ENCODE measurements at regions not wholly inside any gene's neighbourhood (a gene's known extent, or its start where the extent isn't known, plus 50 kb on each side); places are given as distances from the start of the nearest gene placed in this dataset.

DNA sequence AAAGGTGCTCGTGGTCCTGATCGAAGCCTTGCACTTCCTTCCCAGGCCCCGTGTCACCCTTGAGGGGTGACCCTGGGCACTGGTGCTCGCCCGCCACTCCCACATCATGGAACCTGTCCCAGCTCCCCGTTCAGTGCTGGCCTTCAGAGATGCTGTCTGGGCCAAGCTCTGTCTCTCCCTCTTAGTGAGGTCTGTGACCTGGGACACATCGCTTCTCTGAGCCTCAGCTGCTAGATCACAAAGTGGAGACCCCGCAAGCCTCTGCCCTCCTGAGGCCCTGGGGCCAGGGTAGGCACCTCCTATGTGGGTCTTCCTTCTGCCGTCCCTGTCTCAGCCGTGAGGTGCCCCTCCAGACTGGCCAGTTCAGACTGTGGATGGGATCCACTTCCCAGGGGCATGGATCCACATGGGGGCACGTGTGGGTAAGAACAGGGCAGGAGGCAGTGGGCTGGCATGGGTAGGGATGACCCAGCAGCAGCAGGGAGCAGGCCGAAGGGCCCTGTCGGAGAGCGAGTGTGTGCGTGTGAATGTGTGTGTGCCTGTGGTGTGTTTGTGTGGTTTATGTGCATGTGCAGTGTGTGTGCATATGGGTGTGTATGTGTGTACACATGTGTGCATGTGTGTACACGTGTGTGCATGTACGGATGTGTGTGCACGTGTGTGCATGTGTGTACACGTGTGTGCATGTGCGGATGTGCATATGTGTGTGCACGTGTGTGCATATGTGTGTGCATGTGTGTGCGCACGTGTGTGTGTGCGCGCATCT, 1073.7 kb downstream of the BRD1 start:
- DNase-seq: no peak

DNA sequence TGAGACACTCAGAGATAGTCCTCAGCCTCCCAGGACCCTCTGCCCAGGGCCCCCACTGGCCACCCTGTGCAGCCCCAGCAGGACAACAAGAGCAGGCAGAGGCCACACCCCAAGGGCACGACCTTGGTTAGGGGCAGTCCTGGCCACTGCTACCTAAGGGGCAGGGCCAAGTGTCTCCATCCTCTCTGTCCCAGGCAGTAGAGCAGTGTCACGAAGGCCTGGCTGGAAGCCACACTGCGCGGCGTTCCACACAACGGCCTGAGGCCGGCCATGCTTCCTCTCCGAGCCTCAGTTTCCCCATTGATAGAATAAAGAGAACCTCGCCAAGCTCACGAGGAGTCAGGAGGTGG, 1074.3 kb downstream of the BRD1 start:
- no peak for DNase-seq

DNA sequence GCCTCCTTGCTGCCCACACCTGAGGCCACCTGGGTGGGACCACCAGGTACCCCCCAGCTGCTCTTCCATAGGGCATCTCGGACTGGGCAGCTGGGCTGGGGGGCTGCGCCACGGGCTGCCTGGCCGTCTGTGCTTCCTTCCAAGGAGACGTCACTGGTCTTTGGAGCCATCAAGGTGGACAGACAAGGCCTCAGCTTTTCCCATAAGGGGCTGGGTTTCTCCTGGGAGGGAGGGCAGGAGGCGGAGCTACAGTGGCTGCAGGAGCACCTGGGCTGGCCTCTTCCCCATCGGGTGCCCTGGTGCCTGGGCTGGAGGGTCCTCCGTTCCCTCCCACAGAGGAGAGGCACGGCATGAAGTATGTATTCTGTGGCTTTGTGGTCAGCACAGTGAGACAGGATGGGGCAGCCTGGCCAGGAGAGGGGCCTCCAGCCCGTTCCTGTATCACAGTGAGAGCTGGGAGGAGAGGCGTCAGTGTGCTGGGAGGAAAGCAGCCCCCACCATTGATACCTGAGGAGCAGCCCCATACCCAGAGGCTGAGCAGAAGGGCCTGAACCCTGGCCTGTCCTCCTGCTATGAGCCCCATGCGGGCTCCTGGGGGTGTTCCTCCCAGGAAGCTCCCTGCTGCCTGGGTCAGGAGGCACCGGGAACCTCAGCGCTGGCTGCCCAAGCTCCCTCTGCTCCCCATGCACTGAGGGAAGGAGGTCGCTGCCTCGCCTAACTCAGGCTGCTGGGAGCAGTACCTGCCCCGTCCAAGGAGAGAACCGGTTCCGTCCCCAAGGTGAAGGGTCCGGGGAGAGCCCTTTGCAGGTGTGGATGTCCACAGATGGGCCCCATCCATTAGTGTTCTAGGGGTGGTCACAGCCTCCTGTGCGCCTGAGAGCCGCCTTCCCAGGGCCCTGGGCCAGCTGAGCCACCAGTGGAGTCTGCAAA, 1075.0 kb downstream of the BRD1 start:
- DNase-seq: no peak

DNA sequence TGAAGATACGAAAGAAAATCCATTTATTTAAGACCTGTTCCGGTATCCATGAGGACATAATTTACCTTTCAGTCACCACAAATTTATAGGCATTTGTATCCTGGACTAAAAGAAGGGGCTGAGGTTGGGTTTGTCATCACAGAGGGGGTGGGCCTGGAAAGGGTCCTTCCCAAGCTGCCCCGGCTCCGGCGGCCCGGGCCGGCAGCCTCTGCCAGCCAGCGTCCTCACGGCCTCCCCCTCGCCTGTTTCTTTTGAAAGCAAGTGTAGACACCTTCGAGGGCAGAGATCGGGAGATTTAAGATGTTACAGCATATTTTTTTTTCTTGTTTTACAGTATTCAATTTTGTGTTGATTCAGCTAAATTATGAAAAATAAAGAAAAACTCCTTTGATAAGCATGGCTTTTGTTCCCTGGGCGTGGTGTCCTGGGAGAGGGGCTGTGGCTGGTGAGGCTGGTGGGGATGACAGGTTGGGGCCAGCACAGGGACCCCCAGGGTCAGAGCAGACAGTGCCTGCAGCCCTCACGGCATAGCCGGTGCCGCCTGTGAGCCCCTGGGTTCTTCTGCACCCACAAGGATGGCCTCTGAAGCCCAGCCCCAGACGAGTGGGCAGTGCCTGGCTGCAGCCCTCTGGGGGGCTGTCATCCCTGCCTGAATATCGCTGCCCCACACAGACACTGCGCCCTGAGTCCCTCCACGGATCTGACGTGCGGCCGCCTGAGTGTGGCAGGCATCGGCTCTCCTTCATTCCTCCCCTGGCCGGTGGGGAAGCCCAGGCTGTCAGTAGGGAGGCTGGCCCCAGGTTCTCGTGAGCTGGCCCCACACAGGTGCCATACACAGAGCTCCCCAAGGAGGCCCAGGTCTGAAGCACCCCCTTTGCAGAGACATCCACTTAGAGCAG, 1075.9 kb downstream of the BRD1 start:
- no peak for DNase-seq

DNA sequence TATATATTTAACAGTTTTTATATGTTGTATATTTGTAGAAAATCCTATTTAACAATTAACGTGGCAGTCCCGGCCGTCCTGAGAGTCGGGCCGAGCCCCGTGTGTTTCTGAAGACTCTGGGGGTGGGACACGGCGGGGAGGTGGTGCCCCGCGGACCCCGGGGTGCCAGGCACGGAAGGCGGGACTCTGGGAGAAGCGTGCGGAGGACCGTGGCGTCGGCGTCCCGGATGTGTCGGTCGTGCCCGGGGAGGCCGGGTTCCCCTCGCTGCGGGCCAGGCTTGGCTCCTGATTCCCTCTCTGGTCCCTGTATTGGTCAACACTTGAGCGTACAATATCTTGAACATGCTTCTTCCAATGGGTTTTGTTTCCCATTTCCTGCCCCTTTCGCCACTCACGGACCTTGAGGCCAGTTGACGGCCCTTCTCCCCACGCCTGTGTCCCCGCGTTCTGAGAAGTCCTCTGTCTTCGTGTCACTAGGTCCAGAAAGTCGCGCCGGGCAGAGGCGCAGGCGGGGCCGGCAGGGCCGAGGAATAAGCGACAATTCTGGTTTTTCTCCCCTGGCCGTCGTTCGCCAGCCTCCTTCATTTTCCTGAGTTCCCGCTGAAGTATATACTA, 1076.7 kb downstream of the BRD1 start:
- no peak for DNase-seq

DNA sequence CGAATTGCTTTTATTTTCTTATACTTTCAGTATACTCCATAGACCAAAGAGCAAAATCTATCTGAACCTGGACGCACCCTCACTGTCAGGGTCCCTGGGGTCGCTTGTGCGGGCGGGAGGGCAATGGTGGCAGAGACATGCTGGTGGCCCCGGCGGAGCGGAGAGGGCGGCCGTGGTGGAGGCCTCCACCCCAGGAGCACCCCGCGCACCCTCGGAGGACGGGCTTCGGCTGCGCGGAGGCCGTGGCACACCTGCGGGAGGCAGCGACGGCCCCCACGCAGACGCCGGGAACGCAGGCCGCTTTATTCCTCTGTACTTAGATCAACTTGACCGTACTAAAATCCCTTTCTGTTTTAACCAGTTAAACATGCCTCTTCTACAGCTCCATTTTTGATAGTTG, 1077.4 kb downstream of the BRD1 start:
- no peak for DNase-seq

DNA sequence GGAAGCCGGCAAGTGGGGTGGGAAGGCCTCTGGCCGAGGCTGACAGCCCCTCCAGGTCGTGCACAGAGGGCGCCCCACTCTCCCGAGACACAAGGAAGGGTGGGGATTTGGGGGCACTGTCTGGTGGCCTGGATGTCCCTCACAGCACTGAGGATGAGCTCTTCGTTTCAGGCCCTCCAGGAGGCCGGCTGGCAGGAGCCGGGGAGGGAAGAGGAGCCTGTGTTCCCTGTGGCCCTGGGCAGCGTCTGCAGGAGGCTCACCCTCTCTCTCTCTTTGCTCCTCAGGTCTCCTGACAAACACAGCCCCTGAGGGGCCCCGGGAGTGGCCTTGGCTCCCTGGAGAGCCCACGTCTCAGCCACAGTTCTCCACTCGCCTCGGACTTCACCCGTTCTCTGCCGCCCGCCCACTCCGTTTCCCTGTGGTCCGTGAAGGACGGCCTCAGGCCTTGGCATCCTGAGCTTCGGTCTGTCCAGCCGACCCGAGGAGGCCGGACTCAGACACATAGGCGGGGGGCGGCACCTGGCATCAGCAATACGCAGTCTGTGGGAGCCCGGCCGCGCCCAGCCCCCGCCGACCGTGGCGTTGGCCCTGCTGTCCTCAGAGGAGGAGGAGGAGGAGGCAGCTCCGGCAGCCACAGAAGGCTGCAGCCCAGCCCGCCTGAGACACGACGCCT, 1078.0 kb downstream of the BRD1 start:
- no peak for DNase-seq

GRCh38 chr22:48748860-48749554, 1078.7 kb downstream of the BRD1 start:
- DNase-seq: no peak

GRCh38 chr22:48748113-48748859, 1079.4 kb downstream of the BRD1 start:
- DNase-seq: no peak

GRCh38 chr22:48746789-48747425, 1080.8 kb downstream of the BRD1 start:
- DNase-seq: no peak

GRCh38 chr22:48745842-48746788, 1081.6 kb downstream of the BRD1 start:
- DNase-seq: no peak

DNA sequence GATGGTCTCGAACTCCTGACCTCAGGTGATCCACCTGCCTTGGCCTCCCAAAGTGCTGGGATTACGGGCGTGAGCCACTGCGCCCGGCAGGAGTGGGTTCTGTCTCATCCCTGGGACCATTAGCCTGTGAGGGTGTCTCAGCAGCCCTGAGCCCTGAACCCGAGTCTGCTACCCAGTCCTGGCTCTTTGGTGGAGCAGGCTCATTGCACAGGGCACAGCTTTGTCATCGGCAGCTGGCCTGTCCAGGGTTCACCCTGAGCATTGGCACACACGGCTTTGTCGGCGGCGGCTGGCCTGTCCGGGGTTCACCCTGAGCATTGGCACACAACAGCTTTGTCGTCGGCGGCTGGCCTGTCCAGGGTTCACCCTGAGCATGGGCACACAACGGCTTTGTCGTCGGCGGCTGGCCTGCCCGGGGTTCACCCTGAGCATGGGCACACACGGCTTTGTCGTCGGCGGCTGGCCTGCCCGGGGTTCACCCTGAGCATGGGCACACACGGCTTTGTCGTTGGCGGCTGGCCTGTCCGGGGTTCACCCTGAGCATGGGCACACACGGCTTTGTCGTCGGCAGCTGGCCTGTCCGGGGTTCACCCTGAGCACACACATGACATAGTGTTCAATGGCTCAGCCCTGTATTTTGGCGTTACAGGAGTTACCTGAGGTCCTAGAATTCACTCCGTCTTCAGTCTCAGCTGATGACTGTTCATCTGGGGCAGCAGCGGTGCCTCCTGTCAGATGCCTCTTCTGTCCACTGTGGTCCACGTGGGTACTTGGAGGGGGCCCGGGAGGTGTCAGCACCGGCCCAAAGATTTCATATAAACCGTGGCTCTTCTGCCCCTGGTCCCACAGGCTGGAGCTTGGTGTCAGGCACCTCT, 1082.5 kb downstream of the BRD1 start:
- no peak for DNase-seq

DNA sequence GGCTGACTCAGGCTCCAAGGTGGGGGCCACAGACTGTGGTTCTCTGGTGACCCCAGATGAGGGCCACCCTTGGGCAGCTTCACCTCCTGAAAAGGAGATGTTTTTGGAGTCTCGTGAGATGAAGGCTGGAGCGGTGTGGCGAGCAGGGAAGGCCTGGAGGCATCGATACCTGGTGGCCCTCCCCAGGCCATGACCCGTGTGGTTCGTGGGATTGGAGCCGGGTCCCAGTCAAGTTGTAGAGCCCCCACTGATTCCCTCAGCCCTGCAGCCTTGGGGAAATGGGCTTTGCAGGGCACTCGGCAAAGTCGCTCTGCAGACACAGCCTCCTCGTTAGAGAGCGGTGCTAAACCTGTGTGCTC, 1083.4 kb downstream of the BRD1 start:
- no peak for DNase-seq

GRCh38 chr22:48743601-48744282, 1083.9 kb downstream of the BRD1 start:
- no peak for DNase-seq

GRCh38 chr22:48742556-48743343, 1084.9 kb downstream of the BRD1 start:
- no peak for DNase-seq

DNA sequence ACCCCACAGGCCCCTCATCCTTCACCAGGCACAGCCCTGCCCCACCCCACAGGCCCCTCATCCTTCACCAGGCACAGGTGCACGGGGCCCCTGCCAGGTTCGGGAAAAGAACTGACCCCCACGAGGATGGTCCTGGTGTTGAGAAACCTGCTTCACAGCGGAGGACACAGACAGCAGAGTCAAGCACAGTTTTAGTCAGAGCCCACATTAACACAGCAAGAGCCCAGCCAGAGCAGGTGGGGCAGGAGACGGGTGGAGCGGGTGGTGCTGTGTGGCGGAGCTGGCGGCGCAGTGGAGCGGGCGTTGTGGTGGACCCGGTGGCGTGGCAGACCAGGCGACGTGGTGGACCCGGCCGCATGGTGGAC, 1085.5 kb downstream of the BRD1 start:
- no peak for DNase-seq

- DNase-seq: no peak
Measured at GRCh38 chr22:48741540-48741939, 1086.1 kb downstream of the BRD1 start.

All from NCI-H1105 (cell line).